ENCODE measurements at regions not wholly inside any gene's neighbourhood (a gene's known extent, or its start where the extent isn't known, plus 50 kb on each side); places are given as distances from the start of the nearest gene placed in this dataset.
A peak's percentile ranks its signal among the peaks of the same experiment; 100 is the strongest.

- no peak for DNase-seq
- H3K9ac ChIP-seq (ENCODE audit: insufficient read depth, low read length, poor library complexity, severe bottlenecking), result no peak overlapping the region
- H3K27me3 ChIP-seq (ENCODE audit: control insufficient read depth in 2 of 2, insufficient read depth in 2 of 2, low read length in 2 of 2), result peaks cover 7 to 8% of the 10 kb centered on the region in 2 donors
- no CpG with 5 or more reads among the region's 8 CpGs for WGBS (ENCODE audit: insufficient coverage)
- Mint-ChIP-seq H3K27ac (no peak overlapping the region), H3K27me3 (ENCODE audit: low read depth in 3 of 3) (peaks cover 10 to 29% (median 12%) of the 10 kb centered on the region in 3 donors), H3K4me1 (no peaks in the 10 kb centered on the region), H3K9me3 (peaks cover 0 to 2% (median 0%) of the 10 kb centered on the region in 7 donors), H3K4me3 (no peak overlapping the region), H3K36me3 (no peaks in the 10 kb centered on the region)
- no peaks in the 10 kb centered on the region for H3K36me3 ChIP-seq (replicated peaks in 1 of 2; ENCODE audit: control insufficient read depth in 1 of 2, insufficient read depth in 2 of 2, low read length in 2 of 2)
- no peak overlapping the region for H3K27ac ChIP-seq (ENCODE audit: low read depth in 1 of 2, low read length in 2 of 2)
- no peak overlapping the region for H3K4me3 ChIP-seq (replicated peaks in 1 of 3; ENCODE audit: low read depth in 2 of 3, low read length in 3 of 3)
- H3K79me2 ChIP-seq (ENCODE audit: insufficient read depth, low read length), result no peaks in the 10 kb centered on the region
- intact Hi-C loops (cut with micrococcal nuclease), result no loop called here
- no peak overlapping the region for H3K4me2 ChIP-seq (replicated peaks; ENCODE audit: extremely low read depth, low read length, poor library complexity, severe bottlenecking)
- H2AFZ ChIP-seq (ENCODE audit: insufficient read depth, low read depth, low read length, poor library complexity, severe bottlenecking), result no peak overlapping the region
- no peak for TF ChIP-seq CTCF (IDR thresholded peaks at IDR 0.05)
- H3K4me1 ChIP-seq (ENCODE audit: control insufficient read depth in 1 of 2, insufficient read depth in 2 of 2, low read length in 2 of 2), result no peaks in the 10 kb centered on the region
- no peaks in the 10 kb centered on the region for H4K20me1 ChIP-seq (ENCODE audit: insufficient read depth, low read length)
- no peaks in the 10 kb centered on the region for H3K9me3 ChIP-seq (replicated peaks in 1 of 2; ENCODE audit: control insufficient read depth in 1 of 2, insufficient read depth in 1 of 2, low read length in 2 of 2)
Observed at GRCh38 chr11:46198245-46199240, 77.3 kb upstream of the PHF21A start.

- Mint-ChIP-seq H3K27ac (no peak overlapping the region), H3K27me3 (ENCODE audit: low read depth in 3 of 3) (peaks cover 12 to 34% (median 12%) of the 10 kb centered on the region in 3 donors), H3K9me3 (peaks cover 0 to 3% (median 0%) of the 10 kb centered on the region in 7 donors), H3K4me3 (peak overlapping the region in 1 of 2 donors; percentile 39), H3K36me3 (no peaks in the 10 kb centered on the region), H3K4me1 (no peaks in the 10 kb centered on the region)
- no peak overlapping the region for H3K4me2 ChIP-seq (replicated peaks; ENCODE audit: extremely low read depth, low read length, poor library complexity, severe bottlenecking)
- no peak overlapping the region for H3K4me3 ChIP-seq (replicated peaks in 1 of 3; ENCODE audit: low read depth in 2 of 3, low read length in 3 of 3)
- H3K27me3 ChIP-seq (ENCODE audit: control insufficient read depth in 2 of 2, insufficient read depth in 2 of 2, low read length in 2 of 2), result peaks cover 7 to 8% of the 10 kb centered on the region in 2 donors
- TF ChIP-seq CTCF (IDR thresholded peaks at IDR 0.05), result no peak
- intact Hi-C loops (cut with micrococcal nuclease), result no loop called here
- no peak overlapping the region for H3K27ac ChIP-seq (ENCODE audit: low read depth in 1 of 2, low read length in 2 of 2)
- WGBS (ENCODE audit: insufficient coverage), result 100% methylated on average over 1 of the region's 3 CpGs
- no peak overlapping the region for H2AFZ ChIP-seq (ENCODE audit: insufficient read depth, low read depth, low read length, poor library complexity, severe bottlenecking)
- H3K4me1 ChIP-seq (ENCODE audit: control insufficient read depth in 1 of 2, insufficient read depth in 2 of 2, low read length in 2 of 2), result no peaks in the 10 kb centered on the region
- DNase-seq, result no peak
- no peaks in the 10 kb centered on the region for H3K79me2 ChIP-seq (ENCODE audit: insufficient read depth, low read length)
- no peaks in the 10 kb centered on the region for H3K9me3 ChIP-seq (replicated peaks in 1 of 2; ENCODE audit: control insufficient read depth in 1 of 2, insufficient read depth in 1 of 2, low read length in 2 of 2)
- H4K20me1 ChIP-seq (ENCODE audit: insufficient read depth, low read length), result no peaks in the 10 kb centered on the region
- H3K9ac ChIP-seq (ENCODE audit: insufficient read depth, low read length, poor library complexity, severe bottlenecking), result no peak overlapping the region
- H3K36me3 ChIP-seq (replicated peaks in 1 of 2; ENCODE audit: control insufficient read depth in 1 of 2, insufficient read depth in 2 of 2, low read length in 2 of 2), result no peaks in the 10 kb centered on the region
Observed at GRCh38 chr11:46197421-46197820, 76.2 kb upstream of the PHF21A start.
